Stimulated activated CD8-positive, alpha-beta memory T cell treated with anti-CD3 and anti-CD28 coated beads, Interleukin-2, amount 100 ng/mL, for 48 hours (primary cell): ENCODE measurements at regions not wholly inside any gene's neighbourhood (a gene's known extent, or its start where the extent isn't known, plus 50 kb on each side); places are given as distances from the start of the nearest gene placed in this dataset.

Experiments
- DNase-seq, 2 donors: peaks; one replicate each; pipeline ENCODE4 v3.0.0-alpha.2; 2020; ENCODE audit warnings: low read depth in 2 of 2

GRCh38 chr6:129967427-129967826 is 51.0 kb upstream of the L3MBTL3 start:
- no peak for DNase-seq

GRCh38 chr6:129966125-129966524 is 52.3 kb upstream of the L3MBTL3 start:
- DNase-seq, result no peak

DNA sequence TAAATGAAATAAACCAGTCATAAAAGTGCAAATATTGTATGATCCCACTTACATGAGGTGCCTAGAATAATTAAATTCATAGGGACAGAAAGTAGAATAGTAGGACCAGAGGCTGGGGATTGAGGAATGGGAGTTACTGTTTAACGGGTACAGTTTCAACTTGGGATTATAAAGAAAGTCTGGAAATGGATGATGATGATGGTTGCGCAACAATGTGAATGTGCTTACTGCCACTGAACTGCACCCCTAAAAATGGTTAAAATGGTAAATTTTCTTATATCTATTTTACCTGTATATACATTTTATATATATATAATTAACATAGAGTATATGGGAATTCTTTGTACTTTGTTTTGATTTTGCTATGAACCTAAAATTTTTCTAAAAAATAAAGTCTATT is 53.3 kb upstream of the L3MBTL3 start:
- DNase-seq, result no peak

DNA sequence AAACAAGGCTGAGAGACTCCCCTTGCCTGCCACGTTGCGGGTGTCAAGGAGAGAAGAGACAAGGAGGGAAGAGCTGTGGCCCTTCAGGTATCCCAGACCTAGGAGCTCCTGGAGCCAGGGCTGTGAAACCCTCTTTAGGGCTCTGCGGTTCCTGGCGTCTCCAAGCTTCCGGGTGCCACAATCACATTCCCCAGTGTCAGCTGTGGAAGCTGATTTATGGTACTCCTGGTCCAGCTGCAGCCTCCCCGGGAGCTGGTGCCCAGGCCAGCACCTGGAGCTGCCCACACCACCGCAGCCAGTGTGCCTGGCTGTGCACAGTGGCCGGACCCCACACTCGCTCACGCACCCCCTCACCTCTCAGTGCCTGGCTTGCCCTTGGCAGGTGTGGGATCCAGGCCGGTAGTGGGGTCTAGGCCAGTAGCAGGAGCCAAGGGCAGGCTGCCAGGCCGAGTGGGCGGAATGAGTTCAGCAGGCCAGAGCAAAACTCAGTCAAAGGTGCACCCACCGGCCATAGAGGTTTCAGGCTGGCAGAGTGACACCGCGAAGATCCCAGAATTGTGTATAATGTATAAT is 58.9 kb upstream of the L3MBTL3 start:
- DNase-seq, result no peak

DNA sequence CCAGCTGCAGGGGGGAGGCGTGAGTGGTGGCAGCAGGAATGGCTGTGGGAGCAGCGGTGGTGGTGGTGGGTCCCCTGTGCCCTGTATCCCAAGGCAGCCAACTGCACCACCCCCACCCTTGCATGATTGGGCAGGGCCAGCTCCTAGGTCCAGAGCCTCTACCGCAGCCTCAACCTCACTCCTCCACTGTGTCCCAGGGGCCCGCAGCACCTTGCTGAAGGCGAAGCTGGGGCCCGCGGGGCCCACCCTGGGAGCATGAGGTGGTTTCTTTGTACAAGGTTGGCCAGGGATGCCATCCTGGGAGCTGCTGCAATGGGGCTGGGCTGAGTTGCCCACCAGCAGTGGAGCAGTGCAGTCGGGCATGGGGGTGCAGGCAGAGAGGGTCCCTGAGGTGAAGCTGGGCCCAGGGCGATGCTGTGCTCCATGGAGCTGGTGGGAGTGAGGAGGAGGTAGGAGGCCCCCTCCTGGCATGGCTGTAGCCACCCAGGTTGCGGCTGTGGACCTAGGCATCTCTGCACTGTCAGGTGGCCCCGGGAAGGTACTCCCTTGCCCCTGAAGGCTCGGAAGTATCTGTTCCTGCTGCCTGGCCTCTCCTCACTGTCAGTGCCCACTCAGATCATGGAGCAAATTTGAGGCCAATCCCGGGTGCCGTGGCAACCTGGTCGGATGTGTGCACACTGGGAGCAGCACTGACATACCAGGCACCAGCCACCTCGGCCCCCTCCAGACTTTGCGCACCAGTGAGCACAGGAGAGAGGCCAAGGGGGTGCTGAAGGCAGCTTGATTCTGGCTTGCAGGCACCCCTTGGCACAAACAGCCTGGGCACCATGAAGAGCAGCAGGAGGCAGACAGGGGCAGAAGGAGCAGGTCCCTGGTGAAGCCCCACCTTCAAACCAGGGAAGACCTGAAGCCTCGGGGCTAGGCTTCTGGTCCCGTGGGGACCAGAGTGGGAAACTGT is 60.2 kb upstream of the L3MBTL3 start:
- DNase-seq, result no peak

DNA sequence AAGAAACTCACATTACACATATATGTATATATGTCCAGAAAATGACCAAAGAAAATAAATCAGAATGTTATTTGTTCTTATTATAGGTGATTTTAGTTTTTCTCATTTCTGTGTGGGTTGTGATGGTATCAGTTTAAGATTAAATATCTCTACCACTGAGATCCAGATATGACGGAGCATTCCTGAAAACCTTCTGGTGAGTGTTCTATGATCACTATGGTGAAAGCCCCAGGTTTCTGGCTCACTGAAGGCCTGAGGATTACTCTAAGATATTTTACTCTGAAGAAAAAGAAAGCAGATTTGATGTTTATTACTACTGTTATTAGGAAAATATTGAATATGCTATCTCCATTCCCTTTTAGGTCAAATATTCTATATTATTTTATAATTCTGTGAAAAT is 62.8 kb upstream of the L3MBTL3 start:
- DNase-seq, result no peak

- no peak for DNase-seq
Observed at GRCh38 chr6:129954749-129955431, 63.5 kb upstream of the L3MBTL3 start.

- DNase-seq, result no peak
Observed at GRCh38 chr6:129947797-129948196, 70.6 kb upstream of the L3MBTL3 start.

DNA sequence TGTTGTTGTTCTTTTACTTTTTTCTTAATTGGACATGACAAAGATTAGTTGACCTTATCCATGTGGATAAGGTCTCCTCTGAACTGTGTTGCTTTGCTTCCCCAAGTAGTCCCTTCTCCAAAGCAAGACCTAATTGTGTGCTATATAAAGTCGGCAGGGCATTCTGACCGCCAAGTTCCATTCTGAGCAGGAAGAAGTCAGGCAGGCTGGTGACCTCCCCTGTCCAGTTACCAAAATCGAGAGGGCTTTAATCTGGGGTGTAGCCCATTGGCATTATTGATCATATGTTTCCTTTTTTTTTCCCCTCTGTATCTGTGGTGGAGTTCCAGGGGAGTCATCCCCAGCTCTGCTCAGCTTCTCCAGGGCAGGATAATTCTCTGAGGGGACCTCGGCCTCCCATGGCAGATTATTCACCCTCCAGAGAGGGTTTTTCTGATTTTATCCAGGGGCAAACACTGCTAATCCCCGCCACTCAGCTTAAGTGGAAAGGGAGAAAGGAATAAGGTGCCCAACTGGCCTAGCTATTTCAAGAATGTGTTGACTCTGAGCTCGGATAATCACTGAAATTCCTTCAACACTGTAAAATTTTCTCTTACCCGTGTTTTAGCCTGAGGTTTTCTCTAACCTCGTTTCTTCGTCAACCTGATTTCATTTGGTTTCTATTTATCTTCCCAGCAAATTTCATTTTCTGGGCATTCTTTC is 71.8 kb upstream of the L3MBTL3 start:
- no peak for DNase-seq

GRCh38 chr6:129943637-129944271 is 74.6 kb upstream of the L3MBTL3 start:
- no peak for DNase-seq

GRCh38 chr6:129940454-129941195 is 77.8 kb upstream of the L3MBTL3 start:
- no peak for DNase-seq

DNA sequence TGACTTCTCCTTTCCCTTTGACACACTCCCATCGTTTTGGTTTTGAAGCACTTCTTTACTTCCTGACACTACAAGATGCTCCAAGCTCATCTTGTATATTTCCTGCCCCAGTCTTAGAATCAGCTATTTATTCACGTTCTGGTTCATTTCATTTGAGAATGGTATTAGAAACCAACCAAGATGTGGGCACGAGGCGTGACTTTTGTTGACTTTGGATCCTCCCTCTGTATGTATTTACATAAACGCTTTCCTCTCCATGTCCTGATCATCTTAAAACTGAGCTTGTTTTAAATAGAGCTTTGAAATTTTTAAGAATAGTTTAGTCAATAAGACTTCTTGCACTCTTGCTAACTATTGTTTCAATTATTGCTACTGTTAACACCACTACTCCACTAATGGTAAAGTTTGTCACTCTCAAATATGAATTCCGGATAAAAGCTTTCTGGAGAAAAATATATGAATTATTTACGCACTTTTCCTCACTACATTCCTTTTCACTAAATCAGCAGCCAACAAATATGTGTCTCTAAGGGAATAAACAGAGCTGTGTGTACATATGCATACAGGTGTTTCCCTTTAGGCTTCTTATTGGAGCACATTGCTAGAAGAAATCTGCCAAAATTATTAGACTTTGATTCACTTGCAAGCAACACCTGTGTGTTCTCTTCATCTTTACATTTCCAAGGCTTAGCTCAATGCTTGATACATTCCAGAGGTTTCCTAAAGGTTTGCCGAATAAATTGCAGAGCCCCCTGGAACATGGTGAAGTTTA is 77.3 kb upstream of the TMEM244 start:
- no peak for DNase-seq

- DNase-seq, result peak; percentile 8 to 9
Observed at GRCh38 chr6:129936329-129937165, 75.4 kb upstream of the TMEM244 start.

GRCh38 chr6:129932321-129932720 is 71.2 kb upstream of the TMEM244 start:
- DNase-seq, result no peak

DNA sequence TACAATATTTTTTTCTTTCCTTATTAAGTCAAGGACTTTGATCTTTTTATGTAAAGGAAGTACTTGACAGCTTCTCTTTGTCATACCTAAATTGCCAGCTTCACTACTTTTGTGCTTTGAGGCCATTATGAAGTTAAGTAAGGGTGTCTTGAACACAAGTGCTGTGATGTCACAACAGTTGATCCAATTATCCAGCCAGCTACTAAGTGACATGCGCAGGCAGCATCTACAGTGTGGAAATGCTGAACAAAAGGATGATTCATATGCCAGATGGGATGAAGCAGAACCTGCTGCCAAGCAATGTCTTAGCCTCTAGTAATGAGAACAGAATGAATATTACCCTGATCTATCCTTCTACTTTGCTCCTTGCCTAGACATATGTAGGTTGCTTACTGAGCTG is 68.3 kb upstream of the TMEM244 start:
- DNase-seq, result no peak

- no peak for DNase-seq
Observed at GRCh38 chr6:129923530-129924250, 62.6 kb upstream of the TMEM244 start.

- no peak for DNase-seq
Observed at GRCh38 chr6:129921169-129921817, 60.2 kb upstream of the TMEM244 start.
